Thyroid gland (tissue), 4 donors: ENCODE measurements at regions not wholly inside any gene's neighbourhood (a gene's known extent, or its start where the extent isn't known, plus 50 kb on each side); places are given as distances from the start of the nearest gene placed in this dataset.

ENCODE experiments used
- DNase-seq, 2 donors: peaks; one replicate each; pipeline ENCODE4 v3.0.0-alpha.2; 2019
- H3K27ac ChIP-seq, 3 donors: fragments of 200-600 bp; sonication (generic); 1 replicate in 2 of 3; 2 replicates in 1 of 3; pipeline ENCODE4 v1.5.1; 2016 to 2019; ENCODE audit warnings: mild to moderate bottlenecking in 1 of 3, moderate library complexity in 1 of 3
- H3K27me3 ChIP-seq: fragments of 200-600 bp; sonication (generic); one replicate; pipeline ENCODE4 v1.5.1; 2019
- H3K36me3 ChIP-seq, 2 donors: fragments of 200-600 bp; sonication (generic); one replicate each; pipeline ENCODE4 v1.5.1; 2016 to 2019
- H3K4me1 ChIP-seq, 2 donors: fragments of 200-600 bp; sonication (generic); one replicate each; pipeline ENCODE4 v1.5.1; 2017 to 2019
- H3K4me3 ChIP-seq, 3 donors: fragments of 200-600 bp; sonication (generic); replicated peaks in 1 of 3; 1 replicate in 2 of 3; 2 replicates in 1 of 3; pipeline ENCODE4 v1.5.1; 2016; ENCODE audit warnings: mild to moderate bottlenecking in 1 of 3
- H3K9me3 ChIP-seq: fragments of 200-600 bp; sonication (generic); one replicate; pipeline ENCODE4 v1.5.1; 2017
- POLR2A ChIP-seq, 2 donors: fragments of 450-650 bp; IDR thresholded peaks; one replicate each; pipeline ENCODE4 v1.6.1; 2017; ENCODE audit warnings: antibody characterized with exemption in 2 of 2, mild to moderate bottlenecking in 2 of 2, moderate library complexity in 1 of 2
- WGBS, 2 donors: methylation state at CpG; one replicate each; pipeline ENCODE4 v1.1.5; 2017; 5-methylcytosine and 5-hydroxymethylcytosine counted together
- intact Hi-C: fragments of 100-400 bp; cut with DNase I; formaldehyde crosslinking; loops from one replicate; pipeline ENCODE4 v1.15.1; 2023
- TF ChIP-seq, protein P1 (sequence below), 6 experiments: fragments of 200-600 bp in 3 of 6; fragments of 450-650 bp in 3 of 6; sonication (generic) in 3 of 6; IDR thresholded peaks; one replicate each; pipeline ENCODE4 v1.5.1; 2016 to 2019; ENCODE audit warnings: antibody characterized with exemption in 6 of 6, mild to moderate bottlenecking in 2 of 6, inconsistent platforms in 1 of 6, moderate library complexity in 1 of 6

DNA sequence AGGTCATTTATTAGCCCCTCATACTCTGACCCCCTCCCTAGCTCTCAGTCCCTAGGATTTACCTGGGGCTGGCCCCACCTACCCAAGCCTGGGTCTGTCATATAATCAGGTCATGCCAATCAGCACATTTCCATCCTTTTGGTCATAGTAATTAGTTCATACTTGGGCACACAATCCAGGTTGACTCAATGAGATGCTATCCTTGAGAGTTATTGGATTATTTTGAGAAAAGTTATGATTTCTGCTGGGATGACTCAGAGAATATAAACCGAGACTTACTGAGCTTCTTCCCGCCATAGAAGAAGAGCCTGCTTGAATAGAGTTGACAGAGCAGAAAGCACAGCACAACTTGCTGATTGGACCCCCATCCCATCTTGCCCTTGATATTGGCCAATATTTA lies 331.5 kb downstream of the CBLN1 start:
- WGBS, 2 donors, result 98% methylated on average over 2 of the region's 2 CpGs
- no peaks in the 10 kb centered on the region for H3K36me3 ChIP-seq
- no peak overlapping the region for H3K27ac ChIP-seq
- H3K27me3 ChIP-seq, result no peaks in the 10 kb centered on the region
- DNase-seq, result no peak
- no peaks in the 10 kb centered on the region for H3K9me3 ChIP-seq
- H3K4me3 ChIP-seq, result no peak overlapping the region
- intact Hi-C loops, result no loop called here
- no peak for TF ChIP-seq POLR2A (IDR thresholded peaks at IDR 0.05)
- TF ChIP-seq, protein P1, sequence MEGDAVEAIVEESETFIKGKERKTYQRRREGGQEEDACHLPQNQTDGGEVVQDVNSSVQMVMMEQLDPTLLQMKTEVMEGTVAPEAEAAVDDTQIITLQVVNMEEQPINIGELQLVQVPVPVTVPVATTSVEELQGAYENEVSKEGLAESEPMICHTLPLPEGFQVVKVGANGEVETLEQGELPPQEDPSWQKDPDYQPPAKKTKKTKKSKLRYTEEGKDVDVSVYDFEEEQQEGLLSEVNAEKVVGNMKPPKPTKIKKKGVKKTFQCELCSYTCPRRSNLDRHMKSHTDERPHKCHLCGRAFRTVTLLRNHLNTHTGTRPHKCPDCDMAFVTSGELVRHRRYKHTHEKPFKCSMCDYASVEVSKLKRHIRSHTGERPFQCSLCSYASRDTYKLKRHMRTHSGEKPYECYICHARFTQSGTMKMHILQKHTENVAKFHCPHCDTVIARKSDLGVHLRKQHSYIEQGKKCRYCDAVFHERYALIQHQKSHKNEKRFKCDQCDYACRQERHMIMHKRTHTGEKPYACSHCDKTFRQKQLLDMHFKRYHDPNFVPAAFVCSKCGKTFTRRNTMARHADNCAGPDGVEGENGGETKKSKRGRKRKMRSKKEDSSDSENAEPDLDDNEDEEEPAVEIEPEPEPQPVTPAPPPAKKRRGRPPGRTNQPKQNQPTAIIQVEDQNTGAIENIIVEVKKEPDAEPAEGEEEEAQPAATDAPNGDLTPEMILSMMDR (IDR thresholded peaks at IDR 0.05), result no peak
- H3K4me1 ChIP-seq, result peaks cover 7 to 9% of the 10 kb centered on the region in 2 donors

DNA sequence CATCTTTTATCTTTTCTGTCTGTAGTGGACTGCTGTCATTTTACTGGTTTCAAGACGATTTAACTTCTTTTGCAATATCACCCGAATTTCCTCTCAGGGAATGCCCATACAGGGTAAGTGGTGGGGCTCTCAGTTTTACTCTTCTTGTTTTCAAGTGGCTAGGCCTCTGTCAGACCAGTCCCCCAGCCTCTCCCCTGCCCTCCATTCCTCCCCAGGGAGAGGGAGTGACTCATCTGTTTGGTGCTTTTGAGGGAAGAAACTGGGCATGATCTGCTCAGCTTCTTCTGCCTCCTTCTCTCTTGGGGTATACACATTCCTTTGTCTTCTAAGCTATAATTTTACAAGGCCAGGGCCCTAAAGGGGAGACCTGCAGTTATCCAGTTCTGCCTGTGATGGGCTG lies 332.0 kb downstream of the CBLN1 start:
- no peak overlapping the region for H3K27ac ChIP-seq
- TF ChIP-seq, protein P1 (IDR thresholded peaks at IDR 0.05), result no peak
- no peak for TF ChIP-seq POLR2A (IDR thresholded peaks at IDR 0.05)
- no peaks in the 10 kb centered on the region for H3K27me3 ChIP-seq
- no peaks in the 10 kb centered on the region for H3K9me3 ChIP-seq
- H3K36me3 ChIP-seq, result no peaks in the 10 kb centered on the region
- DNase-seq, result peak in 1 of 2 donors; percentile 21
- intact Hi-C loops, result no loop called here
- peaks cover 7 to 9% of the 10 kb centered on the region in 2 donors for H3K4me1 ChIP-seq
- H3K4me3 ChIP-seq, result no peak overlapping the region
- WGBS, 2 donors, result 64 to 66% methylated on average over 2 of the region's 2 CpGs

DNA sequence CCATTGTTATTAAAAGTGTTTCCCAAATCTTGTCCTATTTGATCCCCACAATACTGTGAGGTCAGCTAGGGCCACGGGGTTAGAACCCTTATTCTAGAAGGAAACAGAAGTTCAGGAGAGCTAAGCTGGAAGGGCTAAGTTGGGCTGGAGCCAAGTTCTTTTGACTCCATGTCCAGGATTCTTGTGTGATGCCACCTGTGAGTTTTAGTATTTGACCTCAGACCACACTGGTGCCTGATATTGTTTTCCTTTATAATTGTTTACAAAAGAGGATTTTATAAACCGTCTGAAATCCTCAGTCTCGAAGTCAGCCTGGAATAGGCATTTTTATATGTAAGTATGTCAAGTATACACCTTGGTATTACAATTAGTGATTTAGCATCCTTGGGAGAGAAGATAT lies 332.7 kb downstream of the CBLN1 start:
- H3K9me3 ChIP-seq, result no peaks in the 10 kb centered on the region
- no peaks in the 10 kb centered on the region for H3K27me3 ChIP-seq
- H3K27ac ChIP-seq, result no peak overlapping the region
- H3K4me3 ChIP-seq, result no peak overlapping the region
- DNase-seq, result no peak
- WGBS, 2 donors, result 87 to 90% methylated on average over 3 of the region's 3 CpGs
- H3K4me1 ChIP-seq, result peaks cover 7 to 9% of the 10 kb centered on the region in 2 donors
- intact Hi-C loops, result no loop called here
- TF ChIP-seq, protein P1 (IDR thresholded peaks at IDR 0.05), result no peak
- TF ChIP-seq POLR2A (IDR thresholded peaks at IDR 0.05), result no peak
- H3K36me3 ChIP-seq, result no peaks in the 10 kb centered on the region

DNA sequence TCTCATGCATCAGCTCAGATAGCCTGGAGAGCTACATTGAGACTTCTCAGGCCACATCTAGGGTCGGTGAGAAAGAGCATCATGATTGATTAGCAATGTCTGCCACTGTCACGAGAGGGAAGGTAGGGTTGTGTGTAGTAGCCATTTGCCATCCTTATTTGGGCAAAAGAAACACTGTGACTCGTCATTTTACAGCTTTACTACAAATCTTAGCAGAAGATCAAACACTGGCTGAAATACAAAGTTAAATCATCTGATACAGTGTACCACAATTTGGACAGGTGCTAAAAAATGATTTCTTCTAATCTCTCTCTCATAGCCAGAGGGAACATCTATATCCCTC lies 334.3 kb downstream of the CBLN1 start:
- Histone ChIP-seq H3K9me3 (no peaks in the 10 kb centered on the region), H3K4me3 (no peak overlapping the region), H3K27ac (no peak overlapping the region), H3K4me1 (peaks cover 11 to 13% of the 10 kb centered on the region in 2 donors), H3K36me3 (no peaks in the 10 kb centered on the region), H3K27me3 (no peaks in the 10 kb centered on the region)
- intact Hi-C loops, result no loop called here
- TF ChIP-seq, protein P1 (IDR thresholded peaks at IDR 0.05), result no peak
- no peak for TF ChIP-seq POLR2A (IDR thresholded peaks at IDR 0.05)
- no peak for DNase-seq
- 49 to 62% methylated on average over 3 of the region's 3 CpGs for WGBS, 2 donors

DNA sequence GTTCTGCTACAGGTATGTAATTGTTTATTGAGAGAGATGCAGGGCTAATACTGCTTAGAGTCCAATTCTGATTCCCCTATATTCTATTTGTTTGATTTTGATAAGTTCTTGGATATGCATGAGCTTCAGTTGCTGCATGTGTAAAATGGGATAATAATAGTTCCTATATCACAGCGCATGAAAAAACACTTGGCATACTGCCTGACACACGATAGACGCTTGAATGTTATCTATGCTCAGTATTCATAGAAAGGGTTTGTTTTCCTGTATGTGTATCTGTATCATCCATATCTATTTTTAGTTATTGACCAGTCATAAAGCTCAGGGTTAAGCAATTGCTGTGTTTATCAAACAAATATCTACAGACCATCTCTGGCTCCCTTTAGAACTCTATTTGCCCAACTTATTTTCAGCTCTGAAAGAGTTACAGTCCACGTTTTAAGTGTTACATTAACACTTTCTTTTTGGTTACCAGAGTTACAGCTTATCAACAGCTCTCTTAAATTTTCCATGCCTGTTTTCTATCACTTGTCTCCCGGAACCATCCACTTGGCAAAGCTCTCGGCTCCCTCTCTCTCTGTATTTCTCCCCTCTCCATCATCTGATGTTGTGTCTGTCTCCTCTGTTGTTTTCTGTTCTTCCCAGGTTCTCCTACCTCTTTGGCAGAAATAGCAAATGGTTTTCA lies 334.8 kb downstream of the CBLN1 start:
- Histone ChIP-seq H3K4me3 (no peak overlapping the region), H3K36me3 (no peaks in the 10 kb centered on the region), H3K4me1 (peaks cover 11 to 13% of the 10 kb centered on the region in 2 donors), H3K27me3 (no peaks in the 10 kb centered on the region), H3K9me3 (no peaks in the 10 kb centered on the region), H3K27ac (no peak overlapping the region)
- intact Hi-C loops, result no loop called here
- no peak for DNase-seq
- 51 to 59% methylated on average over 6 of the region's 6 CpGs for WGBS, 2 donors
- no peak for TF ChIP-seq POLR2A (IDR thresholded peaks at IDR 0.05)
- TF ChIP-seq, protein P1 (IDR thresholded peaks at IDR 0.05), result no peak
